SK-N-SH (cell line): ENCODE measurements at regions not wholly inside any gene's neighbourhood (a gene's known extent, or its start where the extent isn't known, plus 50 kb on each side); places are given as distances from the start of the nearest gene placed in this dataset.

Experiments
- CTCF ChIA-PET: fragments of 300-600, 350-600 bp; formaldehyde crosslinking; extraction: SDS; loops from one replicate; lab custom pipeline; 2021; lab: Yijun Ruan, JAX
- POLR2A ChIA-PET: fragments of 350-600 bp; sonication (Branson Sonifier 250); formaldehyde crosslinking; extraction: SDS; loops from one replicate; lab custom pipeline; 2020; ENCODE audit warnings: antibody characterized with exemption, inconsistent platforms; lab: Yijun Ruan, JAX
- DNase-seq: peaks from one replicate; pipeline ENCODE4 v3.0.0; 2012
- H2AFZ ChIP-seq: fragments of 200-600 bp; sonication (generic); 2 replicates; pipeline ENCODE4 v1.8.1; 2016; ENCODE audit warnings: antibody characterized with exemption, mild to moderate bottlenecking, low read depth
- H3F3A ChIP-seq: fragments of 200-600 bp; sonication (generic); replicated peaks from 2 replicates; pipeline ENCODE3; 2016; ENCODE audit warnings: antibody characterized with exemption, mild to moderate bottlenecking; ENCODE audit not compliant: insufficient read depth
- H3K27ac ChIP-seq, 2 experiments: fragments of 200-500 bp in 1 of 2; fragments of 200-600 bp in 1 of 2; sonication (Bioruptor generic) in 1 of 2; sonication (generic), shearing (Covaris generic) in 1 of 2; 2 replicates each; pipeline versions ENCODE4 v1.5.1 to v1.6.1; 2014 to 2016; ENCODE audit warnings: low read depth in 2 of 2, inconsistent platforms in 1 of 2, low read length in 1 of 2, mild to moderate bottlenecking in 1 of 2, mixed read lengths in 1 of 2
- H3K27me3 ChIP-seq: fragments of 200-600 bp; sonication (generic), shearing (Covaris generic); 2 replicates; pipeline ENCODE4 v1.6.1; 2016; ENCODE audit warnings: mixed run types; ENCODE audit not compliant: insufficient read depth
- H3K36me3 ChIP-seq, 2 experiments: fragments of 200-500 bp in 1 of 2; fragments of 200-600 bp in 1 of 2; sonication (Bioruptor generic) in 1 of 2; sonication (generic) in 1 of 2; replicated peaks in 1 of 2; 2 replicates each; pipeline versions ENCODE3 to v1.5.1; 2014 to 2016; ENCODE audit warnings: low read length in 1 of 2, mild to moderate bottlenecking in 1 of 2; ENCODE audit not compliant: insufficient read depth in 2 of 2, control insufficient read depth in 1 of 2
- H3K4me1 ChIP-seq, 2 experiments: fragments of 200-500 bp in 1 of 2; fragments of 200-600 bp in 1 of 2; sonication (Bioruptor generic) in 1 of 2; sonication (generic), shearing (Covaris generic) in 1 of 2; 2 replicates each; pipeline versions ENCODE4 v1.5.1 to v1.6.1; 2014 to 2016; ENCODE audit warnings: low read depth in 1 of 2, low read length in 1 of 2, mixed run types in 1 of 2; ENCODE audit not compliant: insufficient read depth in 2 of 2, control insufficient read depth in 1 of 2
- H3K4me2 ChIP-seq: fragments of 200-600 bp; sonication (generic), shearing (Covaris generic); 2 replicates; pipeline ENCODE4 v1.6.1; 2017; ENCODE audit warnings: mixed run types
- H3K4me3 ChIP-seq, 2 experiments: fragments of 200-500 bp in 1 of 2; fragments of 200-600 bp in 1 of 2; sonication (Bioruptor generic) in 1 of 2; sonication (generic), shearing (Covaris generic) in 1 of 2; 2 replicates each; pipeline versions ENCODE4 v1.5.1 to v1.8.1; 2014 to 2016; ENCODE audit warnings: low read depth in 2 of 2, inconsistent platforms in 1 of 2, low read length in 1 of 2, mild to moderate bottlenecking in 1 of 2, mixed read lengths in 1 of 2, moderate library complexity in 1 of 2
- H3K79me2 ChIP-seq: fragments of 200-600 bp; sonication (generic); 2 replicates; pipeline ENCODE4 v1.8.1; 2017; ENCODE audit warnings: mild to moderate bottlenecking; ENCODE audit not compliant: insufficient read depth
- H3K9ac ChIP-seq: fragments of 200-600 bp; sonication (generic); 2 replicates; pipeline ENCODE4 v1.6.1; 2017; ENCODE audit warnings: mixed run types
- H3K9me2 ChIP-seq: fragments of 200-600 bp; sonication (generic); 2 replicates; pipeline ENCODE4 v1.6.1; 2017; ENCODE audit warnings: mixed run types
- H3K9me3 ChIP-seq: fragments of 200-600 bp; sonication (generic); 2 replicates; pipeline ENCODE4 v1.6.1; 2017; ENCODE audit warnings: mixed run types, mild to moderate bottlenecking, moderate library complexity
- H4K20me1 ChIP-seq: fragments of 200-600 bp; sonication (generic); 2 replicates; pipeline ENCODE4 v1.6.1; 2017; ENCODE audit warnings: mild to moderate bottlenecking, mixed run types; ENCODE audit not compliant: insufficient read depth
- CHD2 ChIP-seq: fragments of 150-350 bp; IDR thresholded peaks from 2 replicates; pipeline ENCODE4 v1.6.1; 2018; ENCODE audit warnings: low read length; ENCODE audit not compliant: partially characterized antibody
- EZH2phosphoT487 ChIP-seq: fragments of 200-600 bp; sonication (generic); IDR thresholded peaks from 2 replicates; pipeline ENCODE4 v1.6.1; 2017; ENCODE audit warnings: low read depth, mixed run types, mild to moderate bottlenecking, antibody characterized with exemption, moderate library complexity, borderline replicate concordance
- FOSL2 ChIP-seq: IDR thresholded peaks from 2 replicates; pipeline ENCODE4 v1.4.0; 2012; ENCODE audit warnings: low read depth, mild to moderate bottlenecking, moderate library complexity, borderline replicate concordance
- FOXJ3 ChIP-seq: sonication (generic); formaldehyde crosslinking; IDR thresholded peaks from 2 replicates; pipeline ENCODE4 v1.5.1; 2020; ENCODE audit warnings: mild to moderate bottlenecking, missing genetic modification reagents
- GABPA ChIP-seq: IDR thresholded peaks from 2 replicates; pipeline ENCODE4 v1.4.0; 2012; ENCODE audit warnings: low read depth, mild to moderate bottlenecking
- GATA2 ChIP-seq: sonication (generic); formaldehyde crosslinking; IDR thresholded peaks from 2 replicates; pipeline ENCODE4 v1.5.0; 2020; ENCODE audit warnings: mild to moderate bottlenecking, missing genetic modification reagents
- MAX ChIP-seq: IDR thresholded peaks from 2 replicates; pipeline ENCODE4 v1.4.0; 2012; ENCODE audit warnings: low read depth
- MEF2A ChIP-seq: IDR thresholded peaks from 2 replicates; pipeline ENCODE4 v1.4.0; 2012; ENCODE audit warnings: low read depth, borderline replicate concordance
- MXI1 ChIP-seq: IDR thresholded peaks from 2 replicates; pipeline ENCODE4 v1.6.1; 2012; ENCODE audit warnings: mild to moderate bottlenecking, low read depth, low read length, improper control_type of control experiment
- NRF1 ChIP-seq: IDR thresholded peaks from 2 replicates; pipeline ENCODE4 v1.6.1; 2012; ENCODE audit warnings: low read depth, mild to moderate bottlenecking, low read length
- PBX3 ChIP-seq: IDR thresholded peaks from 2 replicates; pipeline ENCODE4; 2012
- RCOR1 ChIP-seq: fragments of 150-350 bp; IDR thresholded peaks from 2 replicates; pipeline ENCODE4 v1.6.1; 2017; ENCODE audit warnings: antibody characterized with exemption, low read length
- RFX5 ChIP-seq: IDR thresholded peaks from 2 replicates; pipeline ENCODE4 v1.6.1; 2012; ENCODE audit warnings: mild to moderate bottlenecking, improper control_type of control experiment, low read length
- SIN3A ChIP-seq: IDR thresholded peaks from 2 replicates; pipeline ENCODE4 v1.6.1; 2012; ENCODE audit warnings: low read depth, mild to moderate bottlenecking, low read length, moderate library complexity, borderline replicate concordance
- TCF12 ChIP-seq: IDR thresholded peaks from 2 replicates; pipeline ENCODE4 v1.4.0; 2012
- USF1 ChIP-seq: IDR thresholded peaks from 2 replicates; pipeline ENCODE4 v1.4.0; 2012; ENCODE audit warnings: low read depth, borderline replicate concordance
- YY1 ChIP-seq: IDR thresholded peaks from 2 replicates; pipeline ENCODE4 v1.4.0; 2012; ENCODE audit warnings: low read depth, mild to moderate bottlenecking
- ZBTB33 ChIP-seq: IDR thresholded peaks from 2 replicates; pipeline ENCODE4 v1.4.0; 2012; ENCODE audit warnings: low read depth, borderline replicate concordance
- WGBS: methylation state at CpG from one replicate; pipeline ENCODE4 v1.1.6; 2017; ENCODE audit warnings: low lambda C conversion rate; 5-methylcytosine and 5-hydroxymethylcytosine counted together

GRCh38 chr12:27193106-27193505 is 51.0 kb upstream of the STK38L start:
- no peaks in the 10 kb centered on the region for H3K9me3 ChIP-seq
- H3K9ac ChIP-seq = no peak overlapping the region
- 76% methylated on average over 2 of the region's 2 CpGs for WGBS
- H2AFZ ChIP-seq = no peak overlapping the region
- peak overlapping the region in 1 of 2 experiments; percentile 42; a peak in 1 of 4 replicates for H3K27ac ChIP-seq
- no peaks in the 10 kb centered on the region for H3K27me3 ChIP-seq
- H3K79me2 ChIP-seq = no peaks in the 10 kb centered on the region
- CTCF ChIA-PET = no interaction called here
- no peaks in the 10 kb centered on the region for H3K36me3 ChIP-seq
- no peak overlapping the region for H3K4me3 ChIP-seq
- no peak overlapping the region for H3K4me2 ChIP-seq
- DNase-seq = no peak
- no peaks in the 10 kb centered on the region for H3F3A ChIP-seq
- 0 out of 2 replicates have a peak, but pooled peaks have one; percentile 7 for TF ChIP-seq TCF12
- TF ChIP-seq GATA2 = no peak
- H3K9me2 ChIP-seq = no peaks in the 10 kb centered on the region
- H3K4me1 ChIP-seq = peaks cover 7 to 9% of the 10 kb centered on the region in 2 experiments; a peak in 3 of 4 replicates
- no peaks in the 10 kb centered on the region for H4K20me1 ChIP-seq
- POLR2A ChIA-PET = no interaction called here

- Histone ChIP-seq H3F3A (no peaks in the 10 kb centered on the region), H3K9ac (no peak overlapping the region; the same call in 1 of the 2 replicates), H2AFZ (no peak overlapping the region), H3K9me2 (no peaks in the 10 kb centered on the region), H3K36me3 (no peaks in the 10 kb centered on the region), H3K9me3 (no peaks in the 10 kb centered on the region), H3K79me2 (no peaks in the 10 kb centered on the region), H3K27me3 (no peaks in the 10 kb centered on the region), H3K4me3 (no peak overlapping the region), H3K27ac (peak overlapping the region; percentile 42 to 58; a peak in 3 of 4 replicates), H3K4me2 (no peak overlapping the region), H3K4me1 (peaks cover 7 to 9% of the 10 kb centered on the region in 2 experiments; a peak in 3 of 4 replicates), H4K20me1 (no peaks in the 10 kb centered on the region)
- peak; percentile 45 for DNase-seq
- POLR2A ChIA-PET = no interaction called here
- CTCF ChIA-PET = no interaction called here
- TF ChIP-seq YY1 (no peak), NRF1 (no peak), USF1 (peak; percentile 11; the same call in 1 of the 2 replicates), TCF12 (peak; percentile 32; the same call in 1 of the 2 replicates), CHD2 (peak; percentile 21), MXI1 (peak; percentile 33; the same call in 1 of the 2 replicates), RCOR1 (peak; percentile 60), MEF2A (no peak), FOSL2 (no peak), MAX (peak; percentile 68), RFX5 (no peak), SIN3A (no peak), GABPA (no peak), ZBTB33 (no peak), FOXJ3 (CRISPR knock-in tag) (no peak), EZH2phosphoT487 (no peak), PBX3 (peak; percentile 35; the same call in 1 of the 2 replicates)
- 49% methylated on average over 2 of the region's 2 CpGs for WGBS
Measured at GRCh38 chr12:27193854-27194544, 50.1 kb upstream of the STK38L start.
